A549 (cell line): ENCODE measurements at regions not wholly inside any gene's neighbourhood (a gene's known extent, or its start where the extent isn't known, plus 50 kb on each side); places are given as distances from the start of the nearest gene placed in this dataset.

Experiments used
- ATAC-seq, 2 experiments: fragments of 200-7000 bp in 1 of 2; fragments of >200 bp in 1 of 2; cut with Nextera tagmentation in 1 of 2; cut with Tn5 transposase in 1 of 2; 3 replicates each; pipeline versions ENCODE4 v1.8.0 to v1.9.1; 2018 to 2020; ENCODE audit warnings: mild to moderate bottlenecking in 1 of 2, moderate library complexity in 1 of 2
- CTCF ChIA-PET: fragments of 300-600 bp; sonication (Branson Sonifier 250); formaldehyde crosslinking; extraction: SDS; loops from one replicate; lab custom pipeline; 2021; ENCODE audit warnings: antibody characterized with exemption, inconsistent platforms; lab: Yijun Ruan, JAX
- POLR2A ChIA-PET: fragments of 350-600 bp; formaldehyde crosslinking; extraction: SDS; loops from one replicate; lab custom pipeline; 2021; ENCODE audit warnings: antibody characterized with exemption, inconsistent platforms; lab: Yijun Ruan, JAX
- DNase-seq, 2 experiments: peaks; one replicate each; pipeline versions ENCODE4 v3.0.0 to v3.0.0-alpha.2; 2011 to 2016; ENCODE audit warnings: low read depth in 1 of 2, low spot score in 1 of 2
- FAIRE-seq: peaks from 2 replicates; lab custom pipeline; 2011; peaks lifted over from hg19 to GRCh38; lab: Jason Lieb, UNC
- H3K27ac ChIP-seq, 2 experiments: fragments of >200 bp; sonication (Bioruptor Twin); formaldehyde crosslinking; 3 replicates each; pipeline ENCODE4 v1.5.1; 2016 to 2017
- H3K4me1 ChIP-seq: fragments of >200 bp; sonication (Bioruptor Twin); formaldehyde crosslinking; 3 replicates; pipeline ENCODE4 v1.6.1; 2016
- H3K4me2 ChIP-seq: fragments of >200 bp; sonication (Bioruptor Twin); formaldehyde crosslinking; 3 replicates; pipeline ENCODE4 v1.6.1; 2016
- H3K4me3 ChIP-seq: fragments of >200 bp; sonication (Bioruptor Twin); formaldehyde crosslinking; 3 replicates; pipeline ENCODE4 v1.5.1; 2016
- H3K9me3 ChIP-seq: fragments of >200 bp; sonication (Bioruptor Twin); formaldehyde crosslinking; 3 replicates; pipeline ENCODE4 v1.6.1; 2016
- ATOH8 ChIP-seq: fragments of 250-450 bp; sonication (Bioruptor Pico); IDR thresholded peaks from 2 replicates; pipeline ENCODE4 v1.5.0; 2020; ENCODE audit warnings: low read depth, mild to moderate bottlenecking, moderate library complexity
- BCL3 ChIP-seq: fragments of >200 bp; sonication (Bioruptor Twin); formaldehyde crosslinking; IDR thresholded peaks from 3 replicates; pipeline ENCODE4 v1.6.1; 2016
- CBX8 ChIP-seq: fragments of 200-600 bp; sonication (generic); IDR thresholded peaks from 2 replicates; pipeline ENCODE4 v1.6.1; 2016
- CEBPB ChIP-seq, 2 experiments: fragments of >200 bp in 1 of 2; sonication (Bioruptor Twin) in 1 of 2; formaldehyde crosslinking in 1 of 2; IDR thresholded peaks; 2 replicates each; pipeline ENCODE4 v1.6.1; 2012 to 2016
- CHD4 ChIP-seq: fragments of 200-600 bp; sonication (generic); IDR thresholded peaks from 2 replicates; pipeline ENCODE4 v1.6.1; 2016; ENCODE audit warnings: antibody characterized with exemption, mild to moderate bottlenecking, borderline replicate concordance
- CTCF ChIP-seq: fragments of >200 bp; sonication (Bioruptor Twin); formaldehyde crosslinking; IDR thresholded peaks from 3 replicates; pipeline ENCODE4 v1.5.1; 2016
- FOSB ChIP-seq: fragments of 250-450 bp; sonication (Bioruptor Pico); IDR thresholded peaks from 2 replicates; pipeline ENCODE4 v1.5.0; 2020; ENCODE audit warnings: mild to moderate bottlenecking, moderate library complexity
- FOSL2 ChIP-seq, 2 experiments: fragments of 450-650 bp in 1 of 2; fragments of >200 bp in 1 of 2; sonication (Bioruptor Twin) in 1 of 2; formaldehyde crosslinking; IDR thresholded peaks; 2 replicates each; pipeline versions ENCODE4 v1.5.0 to v1.6.1; 2016 to 2020; ENCODE audit warnings: mild to moderate bottlenecking in 1 of 2, moderate library complexity in 1 of 2
- HOXA7 ChIP-seq: fragments of 250-450 bp; sonication (Bioruptor Pico); IDR thresholded peaks from 2 replicates; pipeline ENCODE4 v1.5.0; 2020; ENCODE audit warnings: mild to moderate bottlenecking, moderate library complexity
- HOXB13 ChIP-seq: fragments of 250-450 bp; sonication (Bioruptor Pico); IDR thresholded peaks from 2 replicates; pipeline ENCODE4 v1.5.0; 2020; ENCODE audit warnings: low read depth, mild to moderate bottlenecking, moderate library complexity
- HOXB5 ChIP-seq: fragments of 250-450 bp; sonication (Bioruptor Pico); IDR thresholded peaks from 2 replicates; pipeline ENCODE4 v1.5.0; 2020; ENCODE audit warnings: mild to moderate bottlenecking, moderate library complexity
- KDM1A ChIP-seq: fragments of 200-600 bp; sonication (generic); IDR thresholded peaks from 2 replicates; pipeline ENCODE4 v1.6.1; 2016; ENCODE audit warnings: low read depth, mild to moderate bottlenecking
- MAZ ChIP-seq: fragments of 150-350 bp; IDR thresholded peaks from 2 replicates; pipeline ENCODE4 v1.6.1; 2014; ENCODE audit warnings: antibody characterized with exemption, low read depth, low read length, borderline replicate concordance
- NPAS2 ChIP-seq: fragments of 250-450 bp; sonication (Bioruptor Pico); IDR thresholded peaks from 2 replicates; pipeline ENCODE4 v1.8.0; 2022; ENCODE audit warnings: mild to moderate bottlenecking, moderate library complexity, borderline replicate concordance
- NR3C1 ChIP-seq: fragments of >200 bp; sonication (Bioruptor Twin); formaldehyde crosslinking; IDR thresholded peaks from 3 replicates; pipeline ENCODE4 v1.6.1; 2017
- POLR2AphosphoS2 ChIP-seq: conservative IDR thresholded peaks from 2 replicates; pipeline ENCODE4 v1.6.1; 2012; ENCODE audit warnings: low read length, improper control_type of control experiment, inconsistent platforms
- RAD21 ChIP-seq, 2 experiments: fragments of >200 bp in 1 of 2; sonication (Bioruptor Twin) in 1 of 2; formaldehyde crosslinking in 1 of 2; IDR thresholded peaks in 1 of 2; conservative IDR thresholded peaks in 1 of 2; 2 replicates in 1 of 2; 3 replicates in 1 of 2; pipeline ENCODE4 v1.6.1; 2012 to 2018; ENCODE audit warnings: inconsistent platforms in 1 of 2
- REST ChIP-seq: fragments of 200-600 bp; sonication (generic); IDR thresholded peaks from 2 replicates; pipeline ENCODE4 v1.6.1; 2016; ENCODE audit warnings: antibody characterized with exemption, mild to moderate bottlenecking, moderate library complexity
- ZNF302 ChIP-seq: fragments of 250-450 bp; sonication (Bioruptor Pico); IDR thresholded peaks from 2 replicates; pipeline ENCODE4 v1.9.0; 2021; ENCODE audit warnings: inconsistent platforms, mild to moderate bottlenecking, moderate library complexity
- WGBS: methylation state at CpG from one replicate; pipeline ENCODE4 v1.1.6; 2017; ENCODE audit errors: missing lambda C conversion rate; 5-methylcytosine and 5-hydroxymethylcytosine counted together
- TF ChIP-seq, protein P1 (sequence below): IDR thresholded peaks from 2 replicates; pipeline ENCODE4 v1.6.1; 2012

GRCh38 chr5:2506603-2507002 is 244.9 kb downstream of the IRX2 start:
- 31% methylated on average over 5 of the region's 7 CpGs for WGBS
- ATAC-seq, result no peak
- no peak overlapping the region for H3K4me3 ChIP-seq
- ChIA-PET CTCF (no interaction called here), POLR2A (no interaction called here)
- no peaks in the 10 kb centered on the region for H3K9me3 ChIP-seq
- no peak overlapping the region for H3K4me2 ChIP-seq
- no peaks in the 10 kb centered on the region for H3K4me1 ChIP-seq
- no peak for FAIRE-seq
- TF ChIP-seq HOXB13 (CRISPR knock-in tag), result no peak
- no peak for TF ChIP-seq CEBPB (IDR thresholded peaks at IDR 0.05)
- TF ChIP-seq NPAS2 (CRISPR knock-in tag), result no peak
- no peak for TF ChIP-seq RAD21 (conservative IDR thresholded peaks at IDR 0.05 in 1 of 2, IDR thresholded peaks at IDR 0.05 in 1 of 2)
- no peak for TF ChIP-seq POLR2AphosphoS2
- TF ChIP-seq NR3C1, result no peak
- TF ChIP-seq, protein P1, sequence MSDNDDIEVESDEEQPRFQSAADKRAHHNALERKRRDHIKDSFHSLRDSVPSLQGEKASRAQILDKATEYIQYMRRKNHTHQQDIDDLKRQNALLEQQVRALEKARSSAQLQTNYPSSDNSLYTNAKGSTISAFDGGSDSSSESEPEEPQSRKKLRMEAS, result no peak
- no peak for TF ChIP-seq BCL3
- no peak for TF ChIP-seq ZNF302
- TF ChIP-seq CHD4, result no peak
- TF ChIP-seq FOSL2 (IDR thresholded peaks at IDR 0.05), result no peak
- no peak for TF ChIP-seq FOSL2 (CRISPR knock-in tag; IDR thresholded peaks at IDR 0.05)
- DNase-seq, result no peak
- no peak overlapping the region for H3K27ac ChIP-seq

- Histone ChIP-seq H3K9me3 (no peaks in the 10 kb centered on the region), H3K4me1 (no peaks in the 10 kb centered on the region), H3K27ac (no peak overlapping the region), H3K4me3 (no peak overlapping the region), H3K4me2 (no peak overlapping the region)
- no peak for FAIRE-seq
- no peak for ATAC-seq
- ChIA-PET CTCF (no interaction called here), POLR2A (no interaction called here)
- DNase-seq, result no peak
- TF ChIP-seq KDM1A (no peak), REST (no peak), CTCF (no peak), HOXB5 (no peak), HOXA7 (no peak), FOSB (CRISPR knock-in tag) (no peak), MAZ (no peak), ATOH8 (no peak), CBX8 (no peak)
- 12% methylated on average over 10 of the region's 10 CpGs for WGBS
Observed at GRCh38 chr5:2505217-2505616, 246.3 kb downstream of the IRX2 start.
